Smooth muscle cell (in vitro differentiated cells): ENCODE measurements at regions not wholly inside any gene's neighbourhood (a gene's known extent, or its start where the extent isn't known, plus 50 kb on each side); places are given as distances from the start of the nearest gene placed in this dataset.

ENCODE experiments used
- DNase-seq: peaks from one replicate; lab custom pipeline; 2025; ENCODE audit not compliant: unreplicated experiment; lab: John Stamatoyannopoulos, UW
- H2AFZ ChIP-seq: fragments of 200-600 bp; sonication (generic); 2 replicates; pipeline ENCODE4 v1.6.0; 2016; ENCODE audit warnings: antibody characterized with exemption, low read depth, mild to moderate bottlenecking
- H3F3A ChIP-seq: fragments of 200-600 bp; sonication (generic); 2 replicates; pipeline ENCODE4 v1.6.0; 2017; ENCODE audit warnings: antibody characterized with exemption, low read depth
- H3K27ac ChIP-seq: fragments of 200-600 bp; sonication (generic); 2 replicates; pipeline ENCODE4 v1.5.1; 2016; ENCODE audit warnings: low read depth, mild to moderate bottlenecking
- H3K27me3 ChIP-seq: fragments of 200-600 bp; sonication (generic); 2 replicates; pipeline ENCODE4 v1.6.1; 2016; ENCODE audit warnings: low read depth, mild to moderate bottlenecking
- H3K36me3 ChIP-seq: fragments of 200-600 bp; sonication (generic); 2 replicates; pipeline ENCODE4 v1.5.1; 2016; ENCODE audit warnings: low read depth
- H3K4me1 ChIP-seq: fragments of 200-600 bp; sonication (generic); 2 replicates; pipeline ENCODE4 v1.5.1; 2016; ENCODE audit warnings: low read depth
- H3K4me2 ChIP-seq: fragments of 200-600 bp; sonication (generic); 2 replicates; pipeline ENCODE4 v1.6.0; 2016; ENCODE audit warnings: mild to moderate bottlenecking
- H3K4me3 ChIP-seq: fragments of 200-600 bp; sonication (generic); 2 replicates; pipeline ENCODE4 v1.5.1; 2016; ENCODE audit warnings: mild to moderate bottlenecking
- H3K79me2 ChIP-seq: fragments of 200-600 bp; sonication (generic); 2 replicates; pipeline ENCODE4 v1.6.0; 2016; ENCODE audit warnings: low read depth, mild to moderate bottlenecking
- H3K9ac ChIP-seq: fragments of 200-600 bp; sonication (generic); 2 replicates; pipeline ENCODE4 v1.6.0; 2016; ENCODE audit warnings: low read depth
- H3K9me3 ChIP-seq: fragments of 200-600 bp; sonication (generic); replicated peaks from 2 replicates; pipeline ENCODE4 v1.5.1; 2016; ENCODE audit warnings: low read depth
- H4K20me1 ChIP-seq: fragments of 200-600 bp; sonication (generic); 2 replicates; pipeline ENCODE4 v1.6.0; 2016; ENCODE audit warnings: low read depth
- WGBS: methylation state at CpG from one replicate; pipeline ENCODE4 v1.1.7; 2016; ENCODE audit warnings: low lambda C conversion rate; 5-methylcytosine and 5-hydroxymethylcytosine counted together
- TF ChIP-seq, protein P1 (sequence below): fragments of 200-600 bp; sonication (generic); IDR thresholded peaks from 2 replicates; pipeline ENCODE4 v1.5.1; 2017; ENCODE audit warnings: borderline replicate concordance, mild to moderate bottlenecking, antibody characterized with exemption; ENCODE audit not compliant: insufficient read depth, poor library complexity, severe bottlenecking

- no peak for DNase-seq
- Histone ChIP-seq H3F3A (no peaks in the 10 kb centered on the region), H4K20me1 (no peaks in the 10 kb centered on the region), H3K9ac (no peak overlapping the region), H3K4me3 (no peak overlapping the region), H3K27me3 (peaks cover 4% of the 10 kb centered on the region), H3K9me3 (no peaks in the 10 kb centered on the region), H3K27ac (no peak overlapping the region), H3K36me3 (no peaks in the 10 kb centered on the region), H3K4me2 (no peak overlapping the region), H2AFZ (no peak overlapping the region), H3K4me1 (no peaks in the 10 kb centered on the region), H3K79me2 (no peaks in the 10 kb centered on the region)
- TF ChIP-seq, protein P1, sequence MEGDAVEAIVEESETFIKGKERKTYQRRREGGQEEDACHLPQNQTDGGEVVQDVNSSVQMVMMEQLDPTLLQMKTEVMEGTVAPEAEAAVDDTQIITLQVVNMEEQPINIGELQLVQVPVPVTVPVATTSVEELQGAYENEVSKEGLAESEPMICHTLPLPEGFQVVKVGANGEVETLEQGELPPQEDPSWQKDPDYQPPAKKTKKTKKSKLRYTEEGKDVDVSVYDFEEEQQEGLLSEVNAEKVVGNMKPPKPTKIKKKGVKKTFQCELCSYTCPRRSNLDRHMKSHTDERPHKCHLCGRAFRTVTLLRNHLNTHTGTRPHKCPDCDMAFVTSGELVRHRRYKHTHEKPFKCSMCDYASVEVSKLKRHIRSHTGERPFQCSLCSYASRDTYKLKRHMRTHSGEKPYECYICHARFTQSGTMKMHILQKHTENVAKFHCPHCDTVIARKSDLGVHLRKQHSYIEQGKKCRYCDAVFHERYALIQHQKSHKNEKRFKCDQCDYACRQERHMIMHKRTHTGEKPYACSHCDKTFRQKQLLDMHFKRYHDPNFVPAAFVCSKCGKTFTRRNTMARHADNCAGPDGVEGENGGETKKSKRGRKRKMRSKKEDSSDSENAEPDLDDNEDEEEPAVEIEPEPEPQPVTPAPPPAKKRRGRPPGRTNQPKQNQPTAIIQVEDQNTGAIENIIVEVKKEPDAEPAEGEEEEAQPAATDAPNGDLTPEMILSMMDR = no peak
- WGBS = 84% methylated on average over 8 of the region's 8 CpGs
Measured at GRCh38 chr18:40473221-40474029, 1481.6 kb upstream of the PIK3C3 start.

DNA sequence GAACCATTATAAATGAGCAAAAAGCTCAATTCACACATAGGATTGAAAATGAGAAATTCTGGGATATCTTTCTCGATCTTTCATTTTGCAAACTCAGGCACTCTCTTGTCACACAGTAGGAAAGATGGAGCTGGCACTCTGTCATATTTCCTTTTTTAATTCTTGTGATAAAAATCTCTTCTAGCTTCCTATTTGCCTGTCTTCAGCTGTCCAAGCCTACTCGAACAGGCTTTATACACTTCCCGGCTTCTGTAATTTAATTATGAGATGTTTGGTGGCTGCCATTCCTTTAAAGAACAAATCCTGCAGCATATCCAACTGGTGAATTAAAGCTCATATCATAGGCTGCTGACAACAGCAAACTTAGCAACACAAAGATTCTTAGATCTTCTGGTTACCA, 1484.3 kb upstream of the PIK3C3 start:
- Histone ChIP-seq H3F3A (no peaks in the 10 kb centered on the region), H4K20me1 (no peaks in the 10 kb centered on the region), H3K79me2 (no peaks in the 10 kb centered on the region), H3K4me2 (no peak overlapping the region), H3K9ac (no peak overlapping the region), H2AFZ (no peak overlapping the region), H3K4me1 (no peaks in the 10 kb centered on the region), H3K4me3 (no peak overlapping the region), H3K27ac (no peak overlapping the region), H3K27me3 (peaks cover 12% of the 10 kb centered on the region), H3K9me3 (no peaks in the 10 kb centered on the region), H3K36me3 (no peaks in the 10 kb centered on the region)
- DNase-seq = no peak
- TF ChIP-seq, protein P1 = no peak
- 93% methylated on average over 3 of the region's 3 CpGs for WGBS

DNA sequence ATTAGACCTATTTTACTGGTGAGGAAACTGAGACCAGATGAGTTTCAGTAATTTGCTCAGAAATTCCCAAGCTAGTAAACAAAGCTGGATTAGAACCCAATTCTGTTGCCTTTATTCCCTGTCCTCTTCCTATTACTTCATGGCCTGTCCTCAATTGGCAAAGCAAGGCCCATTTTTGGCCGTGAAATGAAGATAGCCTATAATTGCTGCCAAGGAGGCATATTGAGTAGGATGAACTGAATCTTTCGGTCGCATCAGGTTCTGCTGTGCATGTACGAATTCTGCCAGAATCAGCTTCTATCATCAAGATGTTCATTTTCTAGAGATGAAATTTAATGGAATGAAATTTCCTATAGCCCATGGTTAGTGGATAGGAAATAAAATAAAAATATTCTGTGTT, 1485.2 kb upstream of the PIK3C3 start:
- H3K27ac ChIP-seq = no peak overlapping the region
- H3K4me1 ChIP-seq = no peaks in the 10 kb centered on the region
- H3F3A ChIP-seq = no peaks in the 10 kb centered on the region
- 95% methylated on average over 4 of the region's 4 CpGs for WGBS
- H3K9ac ChIP-seq = no peak overlapping the region
- no peak overlapping the region for H3K4me3 ChIP-seq
- no peaks in the 10 kb centered on the region for H3K36me3 ChIP-seq
- no peaks in the 10 kb centered on the region for H4K20me1 ChIP-seq
- H3K79me2 ChIP-seq = no peaks in the 10 kb centered on the region
- peaks cover 12% of the 10 kb centered on the region for H3K27me3 ChIP-seq
- DNase-seq = no peak
- no peak overlapping the region for H2AFZ ChIP-seq
- H3K4me2 ChIP-seq = no peak overlapping the region
- no peaks in the 10 kb centered on the region for H3K9me3 ChIP-seq
- TF ChIP-seq, protein P1 = no peak

- Histone ChIP-seq H3K27ac (no peak overlapping the region), H3K4me2 (no peak overlapping the region), H3K79me2 (no peaks in the 10 kb centered on the region), H4K20me1 (no peaks in the 10 kb centered on the region), H3K27me3 (peaks cover 12% of the 10 kb centered on the region), H3K9ac (no peak overlapping the region), H3K9me3 (no peaks in the 10 kb centered on the region), H3K4me3 (no peak overlapping the region), H2AFZ (no peak overlapping the region), H3F3A (no peaks in the 10 kb centered on the region), H3K4me1 (no peaks in the 10 kb centered on the region), H3K36me3 (no peaks in the 10 kb centered on the region)
- TF ChIP-seq, protein P1 = no peak
- DNase-seq = no peak
Measured at GRCh38 chr18:40469316-40469715, 1485.7 kb upstream of the PIK3C3 start.
